ENCODE measurements at regions not wholly inside any gene's neighbourhood (a gene's known extent, or its start where the extent isn't known, plus 50 kb on each side); places are given as distances from the start of the nearest gene placed in this dataset.
"Not testable (repeated sequence)": the region's sequence is repeated elsewhere in the genome, so short reads cannot be mapped to it uniquely, and the experiment has no call there.

DNA sequence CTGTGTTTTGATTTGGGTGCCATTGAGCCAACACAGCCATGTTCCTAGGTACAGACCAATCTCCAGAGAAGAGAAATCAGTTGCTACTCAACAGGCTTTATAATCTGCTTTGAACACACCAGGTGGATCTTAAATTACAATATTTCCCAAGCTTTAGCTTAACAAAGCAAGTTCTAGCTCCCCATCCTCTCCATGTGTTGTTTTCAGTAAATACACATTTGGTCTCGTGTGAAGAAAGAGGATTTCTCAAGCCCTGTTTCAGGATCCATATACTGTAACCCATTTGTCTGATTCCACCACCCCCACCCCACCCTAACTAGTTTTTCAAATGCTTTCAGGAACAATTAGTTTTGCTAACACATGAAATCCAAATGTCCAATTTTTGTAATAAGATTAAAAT, 109.6 kb upstream of the NIPBL start:
- no peak for DNase-seq (ENCODE audit: low spot score in 2 of 2)
- in situ Hi-C loops (cut with MboI; ENCODE audit: low sequenced_read_pairs) = no loop called here
- Histone ChIP-seq H3K4me3 (no peak overlapping the region), H3K9me3 (no peaks in the 10 kb centered on the region), H3K36me3 (replicated peaks) (no peaks in the 10 kb centered on the region), H3K27me3 (ENCODE audit: low read depth) (no peaks in the 10 kb centered on the region), H3K4me1 (no peaks in the 10 kb centered on the region)

- Histone ChIP-seq H3K4me1 (no peaks in the 10 kb centered on the region), H3K36me3 (replicated peaks) (no peaks in the 10 kb centered on the region), H3K9me3 (no peaks in the 10 kb centered on the region), H3K4me3 (no peak overlapping the region), H3K27me3 (ENCODE audit: low read depth) (no peaks in the 10 kb centered on the region)
- no peak for DNase-seq (ENCODE audit: low spot score in 2 of 2)
- in situ Hi-C loops (cut with MboI; ENCODE audit: low sequenced_read_pairs) = no loop called here
Measured at GRCh38 chr5:36768450-36768849, 108.1 kb upstream of the NIPBL start.

DNA sequence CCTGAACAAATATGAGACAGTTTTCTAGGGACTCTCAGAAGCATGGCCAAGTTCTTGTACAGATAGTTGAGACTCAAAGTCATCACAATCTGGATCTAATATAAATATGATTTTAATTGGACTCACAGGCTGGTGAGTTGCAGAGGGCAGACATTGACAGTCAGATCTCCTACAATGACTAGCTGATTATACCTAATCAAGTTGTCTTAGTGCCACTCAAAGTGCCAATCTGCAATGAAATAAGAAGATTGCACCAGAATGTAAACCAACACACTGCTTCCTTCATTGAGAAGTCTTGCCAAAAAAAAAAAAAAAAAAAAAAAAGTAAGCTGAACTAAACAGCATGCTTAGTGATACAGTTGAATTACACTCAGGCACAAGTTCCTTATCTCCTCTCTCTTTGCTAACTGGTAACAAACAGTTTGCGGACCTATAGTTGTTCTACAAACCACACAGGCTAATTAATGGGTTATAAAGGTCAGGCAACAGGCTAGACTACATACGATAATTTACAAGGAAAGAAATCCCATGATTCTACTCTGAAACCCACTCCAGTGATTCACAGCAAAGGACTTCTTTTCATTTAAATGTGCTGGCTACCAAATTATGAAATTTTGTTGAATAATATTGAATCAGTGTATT, 107.3 kb upstream of the NIPBL start:
- in situ Hi-C loops (cut with MboI; ENCODE audit: low sequenced_read_pairs) = no loop called here
- DNase-seq (ENCODE audit: low spot score in 2 of 2) = no peak
- no peak overlapping the region for H3K4me3 ChIP-seq

DNA sequence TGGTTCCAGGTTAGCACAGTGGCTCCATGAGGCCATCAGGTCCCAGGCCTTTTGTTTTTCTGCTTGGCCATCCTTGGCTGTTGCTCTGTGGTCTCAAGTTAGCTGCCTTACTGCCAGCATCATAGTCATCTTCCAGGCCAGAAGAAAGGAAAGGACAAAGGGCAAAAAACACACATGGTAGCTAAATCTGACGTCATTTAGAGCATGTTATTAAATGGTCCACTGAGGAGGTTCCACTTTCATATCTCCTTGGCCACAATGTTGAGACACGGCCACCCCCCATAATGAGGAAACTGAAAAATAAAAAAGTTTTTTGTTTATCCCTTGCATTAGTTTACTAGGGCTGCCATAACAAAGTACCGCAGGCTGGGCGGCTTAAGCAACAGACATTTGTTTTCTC, 106.4 kb upstream of the NIPBL start:
- in situ Hi-C loops (cut with MboI; ENCODE audit: low sequenced_read_pairs) = no loop called here
- Histone ChIP-seq H3K9me3 (no peaks in the 10 kb centered on the region), H3K4me1 (no peaks in the 10 kb centered on the region), H3K4me3 (no peak overlapping the region), H3K27me3 (ENCODE audit: low read depth) (no peaks in the 10 kb centered on the region), H3K36me3 (replicated peaks) (no peaks in the 10 kb centered on the region)
- no peak for DNase-seq (ENCODE audit: low spot score in 2 of 2)

More for the DNA sequence above, 107.3 kb upstream of the NIPBL start:
- no peaks in the 10 kb centered on the region for H3K9me3 ChIP-seq
- H3K36me3 ChIP-seq (replicated peaks) = no peaks in the 10 kb centered on the region
- no peaks in the 10 kb centered on the region for H3K4me1 ChIP-seq
- no peaks in the 10 kb centered on the region for H3K27me3 ChIP-seq (ENCODE audit: low read depth)

GRCh38 chr5:36772276-36773140, 104.1 kb upstream of the NIPBL start:
- in situ Hi-C loops (cut with MboI; ENCODE audit: low sequenced_read_pairs) = no loop called here
- DNase-seq (ENCODE audit: low spot score in 2 of 2) = no peak

DNA sequence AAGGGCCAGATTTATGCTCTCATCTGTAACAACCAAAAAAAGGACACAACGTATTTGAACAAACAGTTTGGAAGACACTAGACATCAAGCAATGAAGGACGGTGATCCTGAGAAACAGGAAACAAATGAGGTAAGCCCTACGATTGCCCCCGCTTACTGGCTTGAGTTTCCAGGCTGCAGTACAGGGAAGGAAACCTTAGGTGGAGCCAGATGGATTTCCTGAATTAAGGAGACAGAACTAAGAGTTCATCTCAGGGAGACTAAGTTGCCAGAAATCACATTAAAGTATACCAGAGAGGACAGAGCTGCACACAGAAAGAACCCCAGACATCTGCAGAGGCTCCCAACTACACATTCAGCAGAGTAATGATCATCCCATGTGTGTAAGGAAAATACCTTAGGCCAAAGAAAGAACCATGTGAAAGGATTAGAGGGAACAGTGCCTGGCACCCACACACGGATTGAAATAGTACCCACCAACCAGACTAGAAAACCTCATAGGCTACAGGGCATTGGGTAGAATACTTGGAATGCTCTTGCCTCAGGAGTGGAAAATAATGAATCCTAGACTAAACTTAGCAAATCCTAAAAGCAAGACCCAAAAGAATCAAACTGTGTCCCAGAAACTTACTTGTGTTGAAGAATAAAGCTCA, 99.3 kb upstream of the NIPBL start:
- Histone ChIP-seq H3K27me3 (ENCODE audit: low read depth) (no peaks in the 10 kb centered on the region), H3K4me3 (no peak overlapping the region), H3K36me3 (replicated peaks) (no peaks in the 10 kb centered on the region), H3K9me3 (no peaks in the 10 kb centered on the region), H3K4me1 (no peaks in the 10 kb centered on the region)
- DNase-seq (ENCODE audit: low spot score in 2 of 2) = peak; percentile 23 to 33
- in situ Hi-C loops (cut with MboI; ENCODE audit: low sequenced_read_pairs) = no loop called here

More at GRCh38 chr5:36772276-36773140, 104.1 kb upstream of the NIPBL start:
- Histone ChIP-seq H3K4me3 (no peak overlapping the region), H3K36me3 (replicated peaks) (no peaks in the 10 kb centered on the region), H3K4me1 (no peaks in the 10 kb centered on the region), H3K9me3 (no peaks in the 10 kb centered on the region), H3K27me3 (ENCODE audit: low read depth) (no peaks in the 10 kb centered on the region)

DNA sequence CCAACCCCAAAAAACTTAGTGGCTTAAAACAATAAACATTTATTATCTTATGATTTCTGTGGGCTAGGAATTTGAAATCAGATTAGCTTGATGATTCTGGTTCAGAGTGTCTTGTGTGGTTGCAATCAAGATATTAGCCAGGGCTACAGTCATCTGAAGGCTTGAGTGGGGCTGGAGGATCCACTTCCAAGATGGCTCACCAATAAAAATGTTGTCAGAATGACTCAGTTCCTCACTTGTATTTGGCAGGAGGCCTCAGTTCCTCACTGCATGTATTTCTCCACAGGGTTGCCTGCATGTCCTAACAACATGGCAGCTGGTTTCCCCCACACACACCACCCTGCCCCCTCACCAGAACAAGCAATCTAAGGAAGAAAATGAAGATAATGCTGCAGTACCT, 98.2 kb upstream of the NIPBL start:
- no peaks in the 10 kb centered on the region for H3K36me3 ChIP-seq (replicated peaks)
- in situ Hi-C loops (cut with MboI; ENCODE audit: low sequenced_read_pairs) = no loop called here
- no peak for DNase-seq (ENCODE audit: low spot score in 2 of 2)
- no peak overlapping the region for H3K4me3 ChIP-seq
- H3K9me3 ChIP-seq = no peaks in the 10 kb centered on the region
- no peaks in the 10 kb centered on the region for H3K27me3 ChIP-seq (ENCODE audit: low read depth)
- H3K4me1 ChIP-seq = no peaks in the 10 kb centered on the region

- H3K36me3 ChIP-seq (replicated peaks); H3K4me3 ChIP-seq; H3K27me3 ChIP-seq (ENCODE audit: low read depth); H3K9me3 ChIP-seq; H3K4me1 ChIP-seq; in situ Hi-C loops (cut with MboI; ENCODE audit: low sequenced_read_pairs); DNase-seq (ENCODE audit: low spot score in 2 of 2): not testable (repeated sequence)
Measured at GRCh38 chr5:36782612-36783011, 94.0 kb upstream of the NIPBL start.

GRCh38 chr5:36786448-36787012, 90.0 kb upstream of the NIPBL start:
- no peaks in the 10 kb centered on the region for H3K27me3 ChIP-seq (ENCODE audit: low read depth)
- no peak overlapping the region for H3K4me3 ChIP-seq
- no peaks in the 10 kb centered on the region for H3K9me3 ChIP-seq
- H3K36me3 ChIP-seq (replicated peaks) = no peaks in the 10 kb centered on the region
- no peaks in the 10 kb centered on the region for H3K4me1 ChIP-seq
- in situ Hi-C loops (cut with MboI; ENCODE audit: low sequenced_read_pairs) = no loop called here
- DNase-seq (ENCODE audit: low spot score in 2 of 2) = no peak

DNA sequence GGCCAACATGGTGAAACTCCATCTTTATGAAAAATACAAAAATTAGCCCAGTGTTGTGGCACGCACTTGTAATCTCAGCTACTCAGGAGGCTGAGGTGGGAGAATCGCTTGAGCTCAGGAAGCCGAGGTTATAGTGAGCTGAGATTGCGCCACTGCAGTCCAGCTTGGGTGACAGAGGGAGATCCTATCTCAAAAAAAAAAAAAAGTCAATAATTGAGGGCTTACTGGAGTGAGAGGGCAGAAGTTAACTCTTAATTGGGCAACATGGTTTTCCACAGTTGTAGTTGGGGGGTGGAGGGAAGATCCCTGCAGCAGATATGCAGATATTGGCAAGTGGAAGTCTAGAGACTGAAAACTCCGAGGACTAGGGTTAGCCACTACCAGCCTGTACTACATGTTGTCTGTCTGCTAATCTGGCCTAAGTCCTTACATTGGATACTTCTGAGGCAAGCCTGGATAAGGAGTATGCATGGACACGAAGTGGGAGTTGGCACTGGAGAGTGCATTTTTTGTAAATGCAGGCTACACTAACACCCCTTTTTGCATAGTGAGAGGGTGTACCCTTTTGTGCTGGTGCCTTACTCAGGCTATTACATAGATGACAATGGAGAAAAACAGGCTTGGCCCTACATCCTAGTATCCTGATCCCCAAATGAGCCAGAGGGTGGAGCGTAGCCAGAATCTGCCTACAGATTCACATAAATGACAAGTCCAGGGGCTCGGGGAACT, 89.0 kb upstream of the NIPBL start:
- H3K36me3 ChIP-seq (replicated peaks) = no peaks in the 10 kb centered on the region
- in situ Hi-C loops (cut with MboI; ENCODE audit: low sequenced_read_pairs) = no loop called here
- no peaks in the 10 kb centered on the region for H3K27me3 ChIP-seq (ENCODE audit: low read depth)
- no peaks in the 10 kb centered on the region for H3K9me3 ChIP-seq
- H3K4me1 ChIP-seq = no peaks in the 10 kb centered on the region
- DNase-seq (ENCODE audit: low spot score in 2 of 2) = no peak
- no peak overlapping the region for H3K4me3 ChIP-seq

DNA sequence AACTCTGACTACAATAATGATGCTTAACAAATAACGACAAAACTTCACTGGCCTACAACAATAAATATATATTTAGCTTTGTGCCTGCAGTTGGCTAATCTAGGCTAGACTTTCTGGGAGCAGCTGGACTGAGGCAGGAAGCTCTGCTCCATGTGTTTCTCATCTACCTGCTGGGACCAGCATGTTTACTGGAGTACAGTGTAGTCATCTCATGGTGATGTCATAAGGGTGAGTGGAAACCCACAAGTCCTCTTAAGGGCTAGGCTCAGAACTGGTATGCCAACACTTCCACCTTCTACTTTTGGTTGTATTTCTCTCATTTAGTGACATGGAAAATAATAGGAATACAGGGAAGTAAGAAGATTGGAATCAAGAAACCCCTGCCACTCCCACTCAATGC, 85.7 kb upstream of the NIPBL start:
- no peak for DNase-seq (ENCODE audit: low spot score in 2 of 2)
- no peaks in the 10 kb centered on the region for H3K36me3 ChIP-seq (replicated peaks)
- in situ Hi-C loops (cut with MboI; ENCODE audit: low sequenced_read_pairs) = no loop called here
- H3K4me3 ChIP-seq = no peak overlapping the region
- no peaks in the 10 kb centered on the region for H3K4me1 ChIP-seq
- H3K9me3 ChIP-seq = no peaks in the 10 kb centered on the region
- no peaks in the 10 kb centered on the region for H3K27me3 ChIP-seq (ENCODE audit: low read depth)

DNA sequence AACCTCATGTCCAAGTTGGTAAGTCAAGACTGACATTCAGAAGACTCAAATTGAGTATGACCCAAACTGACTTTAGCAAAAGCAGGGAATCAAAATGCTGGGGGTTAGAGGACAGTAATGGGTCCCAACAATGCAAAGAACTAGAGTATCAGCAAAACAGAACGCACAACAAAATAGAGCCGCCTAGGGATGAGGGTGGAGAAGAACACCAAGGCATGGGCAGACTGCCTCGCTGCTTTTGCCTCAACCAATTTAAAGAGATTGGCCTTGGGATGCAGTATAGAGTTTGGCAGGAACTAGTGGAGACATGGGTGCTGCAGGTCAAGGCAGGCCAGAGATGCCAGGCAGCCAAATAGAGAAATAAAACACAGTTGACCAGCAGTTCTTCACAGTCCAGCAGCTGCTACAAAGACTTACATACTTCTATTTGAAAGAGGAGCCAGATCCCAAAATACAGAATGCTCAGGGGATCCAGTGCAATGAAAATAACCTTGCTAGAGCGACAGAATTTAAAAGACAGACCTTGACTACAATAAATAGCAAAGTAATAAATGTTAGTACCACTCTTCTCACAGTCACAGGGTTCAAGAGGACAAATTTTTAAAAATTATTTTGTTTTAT, 83.9 kb upstream of the NIPBL start:
- Histone ChIP-seq H3K9me3 (no peaks in the 10 kb centered on the region), H3K4me1 (no peaks in the 10 kb centered on the region), H3K4me3 (no peak overlapping the region), H3K36me3 (replicated peaks) (no peaks in the 10 kb centered on the region), H3K27me3 (ENCODE audit: low read depth) (no peaks in the 10 kb centered on the region)
- DNase-seq (ENCODE audit: low spot score in 2 of 2) = no peak
- in situ Hi-C loops (cut with MboI; ENCODE audit: low sequenced_read_pairs) = no loop called here

DNA sequence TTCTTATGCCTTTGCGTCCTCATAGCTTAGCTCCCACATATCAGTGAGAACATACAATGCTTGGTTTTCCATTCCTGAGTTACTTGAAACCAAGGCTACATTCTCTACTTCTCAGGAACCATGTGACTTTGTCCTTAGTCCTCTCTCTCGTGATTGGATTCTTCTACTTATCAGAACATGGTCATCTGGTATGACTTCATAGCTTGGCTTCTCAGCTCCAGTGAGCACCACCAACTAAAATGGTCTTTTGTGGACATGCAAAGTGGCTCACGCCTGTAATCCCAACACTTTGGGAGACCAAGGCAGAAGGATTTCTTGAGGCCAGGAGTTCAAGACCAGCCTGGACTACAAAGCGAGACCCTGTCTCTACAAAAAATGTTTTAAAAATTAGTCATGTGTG, 81.2 kb upstream of the NIPBL start:
- Histone ChIP-seq H3K36me3 (replicated peaks) (no peaks in the 10 kb centered on the region), H3K9me3 (no peaks in the 10 kb centered on the region), H3K27me3 (ENCODE audit: low read depth) (no peaks in the 10 kb centered on the region), H3K4me3 (no peak overlapping the region), H3K4me1 (no peaks in the 10 kb centered on the region)
- in situ Hi-C loops (cut with MboI; ENCODE audit: low sequenced_read_pairs) = no loop called here
- DNase-seq (ENCODE audit: low spot score in 2 of 2) = no peak
